ENCODE measurements at regions not wholly inside any gene's neighbourhood (a gene's known extent, or its start where the extent isn't known, plus 50 kb on each side); places are given as distances from the start of the nearest gene placed in this dataset.
"Not testable (repeated sequence)": the region's sequence is repeated elsewhere in the genome, so short reads cannot be mapped to it uniquely, and the experiment has no call there.

DNA sequence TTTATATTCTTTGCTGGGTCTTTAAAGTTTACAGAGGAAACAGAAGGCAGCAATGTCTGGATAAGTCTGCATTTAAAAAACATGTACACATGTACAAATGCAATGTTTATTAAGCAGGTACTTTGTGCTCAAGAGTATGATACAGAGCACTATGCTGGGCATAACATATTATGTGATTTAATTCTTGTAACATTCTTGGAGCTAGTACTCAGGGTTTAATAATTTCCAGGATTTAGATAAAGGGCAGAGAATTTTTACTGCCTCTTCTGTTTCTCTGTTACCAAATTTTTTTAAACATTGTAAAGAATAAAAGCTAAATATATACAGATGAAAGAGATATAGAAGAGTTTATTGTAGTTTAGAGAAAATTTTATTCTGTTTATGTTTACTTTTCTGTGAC lies 152.7 kb downstream of the ZNF737 start:
- Histone ChIP-seq H3K4me3 (no peak overlapping the region), H3K9me3 (no peaks in the 10 kb centered on the region), H3K27me3 (no peaks in the 10 kb centered on the region), H3K4me1 (no peaks in the 10 kb centered on the region), H3K27ac (no peak overlapping the region), H3K36me3 (no peaks in the 10 kb centered on the region)
- intact Hi-C loops (cut with DNase I; ENCODE audit: low total_unique reads) = no loop called here
- TF ChIP-seq, protein P1, sequence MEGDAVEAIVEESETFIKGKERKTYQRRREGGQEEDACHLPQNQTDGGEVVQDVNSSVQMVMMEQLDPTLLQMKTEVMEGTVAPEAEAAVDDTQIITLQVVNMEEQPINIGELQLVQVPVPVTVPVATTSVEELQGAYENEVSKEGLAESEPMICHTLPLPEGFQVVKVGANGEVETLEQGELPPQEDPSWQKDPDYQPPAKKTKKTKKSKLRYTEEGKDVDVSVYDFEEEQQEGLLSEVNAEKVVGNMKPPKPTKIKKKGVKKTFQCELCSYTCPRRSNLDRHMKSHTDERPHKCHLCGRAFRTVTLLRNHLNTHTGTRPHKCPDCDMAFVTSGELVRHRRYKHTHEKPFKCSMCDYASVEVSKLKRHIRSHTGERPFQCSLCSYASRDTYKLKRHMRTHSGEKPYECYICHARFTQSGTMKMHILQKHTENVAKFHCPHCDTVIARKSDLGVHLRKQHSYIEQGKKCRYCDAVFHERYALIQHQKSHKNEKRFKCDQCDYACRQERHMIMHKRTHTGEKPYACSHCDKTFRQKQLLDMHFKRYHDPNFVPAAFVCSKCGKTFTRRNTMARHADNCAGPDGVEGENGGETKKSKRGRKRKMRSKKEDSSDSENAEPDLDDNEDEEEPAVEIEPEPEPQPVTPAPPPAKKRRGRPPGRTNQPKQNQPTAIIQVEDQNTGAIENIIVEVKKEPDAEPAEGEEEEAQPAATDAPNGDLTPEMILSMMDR (IDR thresholded peaks at IDR 0.05) = no peak
- TF ChIP-seq POLR2A (IDR thresholded peaks at IDR 0.05) = no peak
- TF ChIP-seq POLR2AphosphoS5 (IDR thresholded peaks at IDR 0.05) = no peak
- DNase-seq (ENCODE audit: low spot score in 2 of 2) = no peak

DNA sequence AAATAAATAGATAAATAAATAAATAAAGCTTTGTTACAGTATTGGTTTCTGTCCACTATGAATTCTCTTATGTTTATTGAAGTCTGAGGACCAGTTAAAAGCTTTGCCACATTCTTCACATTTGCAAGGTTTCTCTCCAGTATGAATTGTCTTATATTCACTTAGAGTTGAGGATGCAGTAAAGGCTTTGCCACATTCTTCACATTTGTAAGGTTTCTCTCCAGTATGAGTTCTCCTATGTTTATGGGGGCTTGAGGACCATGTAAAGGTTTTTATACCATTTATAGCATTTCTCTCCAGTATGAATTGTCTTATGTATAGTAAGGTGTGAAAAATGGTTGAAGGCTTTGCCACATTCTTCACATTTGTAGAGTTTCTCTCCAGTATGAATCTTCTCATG lies 168.3 kb downstream of the ZNF737 start:
- H3K9me3 ChIP-seq = peaks cover 69 to 82% of the 10 kb centered on the region in 2 donors
- H3K27me3 ChIP-seq = no peaks in the 10 kb centered on the region
- no peak for DNase-seq (ENCODE audit: low spot score in 2 of 2)
- H3K4me3 ChIP-seq = no peak overlapping the region
- no peak overlapping the region for H3K27ac ChIP-seq
- no peaks in the 10 kb centered on the region for H3K36me3 ChIP-seq
- H3K4me1 ChIP-seq = no peaks in the 10 kb centered on the region
- intact Hi-C loops (cut with DNase I; ENCODE audit: low total_unique reads) = no loop called here
- TF ChIP-seq, protein P1 (IDR thresholded peaks at IDR 0.05) = no peak
- no peak for TF ChIP-seq POLR2A (IDR thresholded peaks at IDR 0.05)
- TF ChIP-seq POLR2AphosphoS5 (IDR thresholded peaks at IDR 0.05) = no peak

DNA sequence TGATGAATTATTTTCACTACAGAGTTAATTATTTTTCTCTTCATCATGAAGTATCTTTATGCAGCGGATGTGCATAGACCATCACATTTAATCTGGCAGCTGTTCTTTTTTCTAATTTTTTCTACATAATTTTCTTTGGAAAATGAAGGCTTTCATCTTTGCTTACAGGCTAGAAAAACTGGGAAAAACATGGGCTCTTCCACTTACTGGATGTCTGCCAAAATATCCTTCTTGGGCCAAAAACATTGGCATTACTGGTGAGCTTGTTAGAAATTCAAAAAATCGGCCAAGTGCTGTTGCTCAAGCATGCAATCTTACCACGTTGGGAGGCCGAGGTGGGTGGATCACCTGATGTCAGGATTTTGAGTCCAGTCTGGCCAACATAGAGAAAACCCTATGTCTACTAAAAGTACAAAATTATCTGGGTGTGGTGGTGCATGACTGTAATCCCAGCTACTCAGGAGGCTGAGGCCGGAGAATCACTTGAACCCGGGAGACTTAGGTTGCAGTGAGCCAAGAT lies 176.8 kb downstream of the ZNF737 start:
- H3K9me3 ChIP-seq = peaks cover 28 to 33% of the 10 kb centered on the region in 2 donors
- H3K27me3 ChIP-seq = no peaks in the 10 kb centered on the region
- intact Hi-C loops (cut with DNase I; ENCODE audit: low total_unique reads) = no loop called here
- no peak overlapping the region for H3K27ac ChIP-seq
- H3K36me3 ChIP-seq = no peaks in the 10 kb centered on the region
- DNase-seq (ENCODE audit: low spot score in 2 of 2) = no peak
- no peaks in the 10 kb centered on the region for H3K4me1 ChIP-seq
- H3K4me3 ChIP-seq = no peak overlapping the region
- no peak for TF ChIP-seq POLR2A (IDR thresholded peaks at IDR 0.05)
- TF ChIP-seq, protein P1 (IDR thresholded peaks at IDR 0.05) = no peak
- no peak for TF ChIP-seq POLR2AphosphoS5 (IDR thresholded peaks at IDR 0.05)

DNA sequence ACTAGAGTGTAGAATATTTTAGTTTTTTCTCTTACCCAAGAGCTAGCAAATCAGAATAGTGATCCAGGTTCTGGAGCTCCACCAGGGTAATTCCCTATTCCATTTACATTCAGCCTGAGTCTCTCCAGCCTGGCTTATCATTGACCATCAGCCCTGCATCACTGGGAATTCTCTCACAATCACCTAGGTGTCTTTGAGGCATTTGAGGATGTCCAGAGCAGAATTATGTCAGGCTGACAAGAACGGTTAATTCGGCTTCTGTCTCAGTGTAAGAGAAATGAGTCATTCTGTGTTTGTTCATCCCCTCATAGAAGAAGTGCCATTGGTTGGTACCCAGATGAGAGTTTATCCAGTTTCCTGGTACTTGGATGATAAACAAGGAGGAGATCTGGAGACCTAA lies 180.5 kb downstream of the ZNF737 start:
- no peak for TF ChIP-seq POLR2AphosphoS5 (IDR thresholded peaks at IDR 0.05)
- TF ChIP-seq, protein P1 (IDR thresholded peaks at IDR 0.05) = no peak
- TF ChIP-seq POLR2A (IDR thresholded peaks at IDR 0.05) = no peak
- no peaks in the 10 kb centered on the region for H3K4me1 ChIP-seq
- no peaks in the 10 kb centered on the region for H3K27me3 ChIP-seq
- no peaks in the 10 kb centered on the region for H3K36me3 ChIP-seq
- intact Hi-C loops (cut with DNase I; ENCODE audit: low total_unique reads) = no loop called here
- H3K4me3 ChIP-seq = no peak overlapping the region
- H3K27ac ChIP-seq = no peak overlapping the region
- peaks cover 18 to 19% of the 10 kb centered on the region in 2 donors for H3K9me3 ChIP-seq
- no peak for DNase-seq (ENCODE audit: low spot score in 2 of 2)

DNA sequence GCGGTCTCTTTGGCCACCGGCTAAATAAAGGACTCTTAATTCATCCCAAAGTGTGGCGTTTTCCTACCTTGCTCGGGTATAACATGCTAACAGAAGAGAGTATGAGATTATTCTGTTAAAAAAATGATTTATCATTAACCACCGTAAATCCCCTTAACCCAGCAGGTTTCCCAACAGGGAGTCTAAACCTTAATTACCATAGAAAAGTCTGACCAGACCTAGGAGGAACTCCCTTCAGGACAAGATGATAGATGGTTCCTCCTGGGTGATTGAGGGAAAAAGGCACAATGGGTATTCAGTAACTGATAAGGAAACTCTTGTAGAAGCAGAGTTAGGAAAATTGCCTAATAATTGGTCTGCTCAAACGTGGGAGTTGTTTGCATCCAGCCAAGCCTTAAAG lies 193.7 kb downstream of the ZNF737 start:
- Histone ChIP-seq H3K9me3 (peaks cover 12 to 18% of the 10 kb centered on the region in 2 donors), H3K36me3 (no peaks in the 10 kb centered on the region), H3K27me3 (no peaks in the 10 kb centered on the region), H3K4me3 (no peak overlapping the region), H3K27ac (no peak overlapping the region), H3K4me1 (no peaks in the 10 kb centered on the region)
- no peak for DNase-seq (ENCODE audit: low spot score in 2 of 2)
- TF ChIP-seq, protein P1 (IDR thresholded peaks at IDR 0.05) = no peak
- TF ChIP-seq POLR2AphosphoS5 (IDR thresholded peaks at IDR 0.05) (no peak), POLR2A (IDR thresholded peaks at IDR 0.05) (no peak)
- intact Hi-C loops (cut with DNase I; ENCODE audit: low total_unique reads) = no loop called here

DNA sequence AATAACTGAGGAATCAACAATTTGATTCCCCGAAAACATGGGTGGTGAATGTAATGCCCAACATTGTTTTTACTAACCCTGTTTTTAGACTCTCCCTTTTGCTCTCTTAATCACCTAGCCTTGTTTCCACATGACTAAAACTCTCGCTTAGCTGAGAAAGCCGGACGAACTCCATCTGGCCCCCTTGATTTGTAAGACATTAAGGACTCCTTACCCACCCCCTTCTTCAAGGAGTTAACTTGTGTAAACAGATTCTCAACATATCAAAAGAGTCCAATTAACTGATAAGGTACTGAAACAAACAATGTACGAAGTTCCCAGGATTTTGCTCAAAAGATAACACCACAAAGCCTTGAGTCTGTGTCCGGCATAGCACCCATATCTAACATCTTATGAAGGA lies 194.3 kb downstream of the ZNF737 start:
- H3K4me1 ChIP-seq; H3K4me3 ChIP-seq; H3K36me3 ChIP-seq; intact Hi-C loops (cut with DNase I; ENCODE audit: low total_unique reads); DNase-seq (ENCODE audit: low spot score in 2 of 2); H3K27me3 ChIP-seq; H3K27ac ChIP-seq: not testable (repeated sequence)
- peaks cover 12 to 15% of the 10 kb centered on the region in 2 donors for H3K9me3 ChIP-seq
